OCI-LY3 (cell line): ENCODE measurements at regions not wholly inside any gene's neighbourhood (a gene's known extent, or its start where the extent isn't known, plus 50 kb on each side); places are given as distances from the start of the nearest gene placed in this dataset.

ENCODE experiments used
- H2AFZ ChIP-seq: fragments of 200-600, 300-600 bp; shearing (Covaris generic); 2 replicates; pipeline ENCODE4 v1.6.0; 2014; ENCODE audit warnings: antibody characterized with exemption, low read depth, low read length
- H3K27ac ChIP-seq: fragments of 200-600, 300-600 bp; sonication (generic); 2 replicates; pipeline ENCODE4 v1.5.1; 2014; ENCODE audit warnings: mild to moderate bottlenecking, low read length, moderate library complexity, mixed read lengths
- H3K27me3 ChIP-seq: fragments of 200-600, 300-600 bp; sonication (generic); 2 replicates; pipeline ENCODE4 v1.6.1; 2014; ENCODE audit warnings: low read depth, low read length, mixed read lengths
- H3K36me3 ChIP-seq: fragments of 200-600, 300-600 bp; sonication (generic); replicated peaks from 2 replicates; pipeline ENCODE3; 2014; ENCODE audit warnings: low read depth, low read length, mixed read lengths
- H3K4me1 ChIP-seq: fragments of 300-600, 200-600 bp; sonication (generic); 2 replicates; pipeline ENCODE4 v1.6.1; 2014; ENCODE audit warnings: low read length, mixed read lengths
- H3K4me2 ChIP-seq: fragments of 200-600, 300-600 bp; sonication (generic); 2 replicates; pipeline ENCODE4 v1.6.1; 2014; ENCODE audit warnings: low read length, mixed read lengths
- H3K4me3 ChIP-seq: fragments of 300-600, 200-600 bp; sonication (generic); 2 replicates; pipeline ENCODE4 v1.5.1; 2014; ENCODE audit warnings: antibody characterized with exemption, mild to moderate bottlenecking, low read length, moderate library complexity
- H3K79me2 ChIP-seq: fragments of 300-600, 200-600 bp; shearing (Covaris generic); 2 replicates; pipeline ENCODE4 v1.6.1; 2014; ENCODE audit warnings: mild to moderate bottlenecking, low read length, mixed read lengths
- H3K9ac ChIP-seq: fragments of 300-600, 200-600 bp; shearing (Covaris generic); 2 replicates; pipeline ENCODE4 v1.6.0; 2014; ENCODE audit warnings: mild to moderate bottlenecking, low read length, moderate library complexity
- H3K9me3 ChIP-seq: fragments of 200-600, 300-600 bp; shearing (Covaris generic); 2 replicates; pipeline ENCODE4 v1.6.1; 2014; ENCODE audit warnings: low read length, mixed read lengths; ENCODE audit not compliant: insufficient read depth
- H4K20me1 ChIP-seq: fragments of 200-600, 300-600 bp; sonication (generic); 2 replicates; pipeline ENCODE4 v1.6.1; 2016; ENCODE audit warnings: low read length, mixed read lengths; ENCODE audit not compliant: insufficient read depth
- EZH2phosphoT487 ChIP-seq: fragments of 200-600 bp; shearing (Covaris generic); IDR thresholded peaks from 2 replicates; pipeline ENCODE4 v1.6.1; 2018; ENCODE audit warnings: antibody characterized with exemption, mixed run types, low read depth
- TF ChIP-seq, protein P1 (sequence below): fragments of 200-600, 300-600 bp; sonication (generic); IDR thresholded peaks from 2 replicates; pipeline ENCODE4 v1.5.1; 2014; ENCODE audit warnings: antibody characterized with exemption, low read length, low read depth

DNA sequence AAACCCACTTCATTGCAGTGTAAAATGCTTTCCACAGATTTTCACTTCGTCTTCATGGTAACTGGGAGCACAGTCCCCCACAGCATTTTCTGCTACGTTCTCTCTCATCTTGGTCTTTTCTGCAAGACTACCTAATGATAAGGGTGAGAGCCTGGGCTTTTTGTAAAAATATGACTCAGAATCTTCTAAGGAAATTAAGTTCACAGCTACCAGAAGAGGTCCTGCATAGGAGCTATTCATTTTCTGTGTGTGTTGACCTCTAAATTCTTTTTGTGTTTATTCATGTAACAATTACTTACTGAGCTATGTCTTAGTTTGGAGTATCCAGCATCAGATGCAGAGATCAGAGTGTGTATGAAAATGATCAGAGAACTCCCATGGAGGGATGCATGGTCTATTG lies 192.2 kb downstream of the CPEB2 start:
- no peaks in the 10 kb centered on the region for H3K9me3 ChIP-seq
- H3K36me3 ChIP-seq = no peaks in the 10 kb centered on the region
- no peak overlapping the region for H3K4me2 ChIP-seq
- no peak overlapping the region for H3K27ac ChIP-seq
- TF ChIP-seq, protein P1, sequence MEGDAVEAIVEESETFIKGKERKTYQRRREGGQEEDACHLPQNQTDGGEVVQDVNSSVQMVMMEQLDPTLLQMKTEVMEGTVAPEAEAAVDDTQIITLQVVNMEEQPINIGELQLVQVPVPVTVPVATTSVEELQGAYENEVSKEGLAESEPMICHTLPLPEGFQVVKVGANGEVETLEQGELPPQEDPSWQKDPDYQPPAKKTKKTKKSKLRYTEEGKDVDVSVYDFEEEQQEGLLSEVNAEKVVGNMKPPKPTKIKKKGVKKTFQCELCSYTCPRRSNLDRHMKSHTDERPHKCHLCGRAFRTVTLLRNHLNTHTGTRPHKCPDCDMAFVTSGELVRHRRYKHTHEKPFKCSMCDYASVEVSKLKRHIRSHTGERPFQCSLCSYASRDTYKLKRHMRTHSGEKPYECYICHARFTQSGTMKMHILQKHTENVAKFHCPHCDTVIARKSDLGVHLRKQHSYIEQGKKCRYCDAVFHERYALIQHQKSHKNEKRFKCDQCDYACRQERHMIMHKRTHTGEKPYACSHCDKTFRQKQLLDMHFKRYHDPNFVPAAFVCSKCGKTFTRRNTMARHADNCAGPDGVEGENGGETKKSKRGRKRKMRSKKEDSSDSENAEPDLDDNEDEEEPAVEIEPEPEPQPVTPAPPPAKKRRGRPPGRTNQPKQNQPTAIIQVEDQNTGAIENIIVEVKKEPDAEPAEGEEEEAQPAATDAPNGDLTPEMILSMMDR = no peak
- no peaks in the 10 kb centered on the region for H3K4me1 ChIP-seq
- H3K4me3 ChIP-seq = no peak overlapping the region
- H2AFZ ChIP-seq = no peak overlapping the region
- no peaks in the 10 kb centered on the region for H4K20me1 ChIP-seq
- no peaks in the 10 kb centered on the region for H3K79me2 ChIP-seq
- H3K9ac ChIP-seq = no peak overlapping the region
- H3K27me3 ChIP-seq = no peaks in the 10 kb centered on the region; the same call in 1 of the 2 replicates

DNA sequence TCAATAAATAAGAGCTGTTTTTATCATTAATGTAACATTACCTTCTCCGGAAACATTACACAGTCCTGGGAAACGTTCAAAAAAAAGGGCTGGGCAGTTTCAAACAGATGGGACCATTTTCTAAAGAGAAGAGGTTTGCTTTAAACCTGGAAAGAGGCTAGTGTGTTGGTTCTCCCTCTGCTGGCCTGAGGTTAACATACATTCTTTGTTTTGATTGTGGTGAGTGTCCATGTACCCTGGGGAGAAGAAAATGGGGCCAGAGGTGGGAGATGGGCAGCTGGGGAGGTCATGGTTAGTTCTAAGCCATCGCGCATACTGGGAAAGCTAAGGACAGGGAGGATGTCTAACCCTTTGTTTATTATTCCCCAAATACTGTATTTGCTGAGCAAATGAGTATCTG lies 194.7 kb downstream of the CPEB2 start:
- H3K27me3 ChIP-seq = no peaks in the 10 kb centered on the region; the same call in 1 of the 2 replicates
- H4K20me1 ChIP-seq = no peaks in the 10 kb centered on the region
- no peak overlapping the region for H3K4me3 ChIP-seq
- H3K9me3 ChIP-seq = no peaks in the 10 kb centered on the region
- TF ChIP-seq EZH2phosphoT487 = no peak
- TF ChIP-seq, protein P1 = peak; percentile 14; the same call in 1 of the 2 replicates
- H3K4me1 ChIP-seq = no peaks in the 10 kb centered on the region
- H3K79me2 ChIP-seq = no peaks in the 10 kb centered on the region
- no peak overlapping the region for H3K4me2 ChIP-seq
- no peak overlapping the region for H3K27ac ChIP-seq
- no peaks in the 10 kb centered on the region for H3K36me3 ChIP-seq
- no peak overlapping the region for H2AFZ ChIP-seq
- H3K9ac ChIP-seq = no peak overlapping the region

DNA sequence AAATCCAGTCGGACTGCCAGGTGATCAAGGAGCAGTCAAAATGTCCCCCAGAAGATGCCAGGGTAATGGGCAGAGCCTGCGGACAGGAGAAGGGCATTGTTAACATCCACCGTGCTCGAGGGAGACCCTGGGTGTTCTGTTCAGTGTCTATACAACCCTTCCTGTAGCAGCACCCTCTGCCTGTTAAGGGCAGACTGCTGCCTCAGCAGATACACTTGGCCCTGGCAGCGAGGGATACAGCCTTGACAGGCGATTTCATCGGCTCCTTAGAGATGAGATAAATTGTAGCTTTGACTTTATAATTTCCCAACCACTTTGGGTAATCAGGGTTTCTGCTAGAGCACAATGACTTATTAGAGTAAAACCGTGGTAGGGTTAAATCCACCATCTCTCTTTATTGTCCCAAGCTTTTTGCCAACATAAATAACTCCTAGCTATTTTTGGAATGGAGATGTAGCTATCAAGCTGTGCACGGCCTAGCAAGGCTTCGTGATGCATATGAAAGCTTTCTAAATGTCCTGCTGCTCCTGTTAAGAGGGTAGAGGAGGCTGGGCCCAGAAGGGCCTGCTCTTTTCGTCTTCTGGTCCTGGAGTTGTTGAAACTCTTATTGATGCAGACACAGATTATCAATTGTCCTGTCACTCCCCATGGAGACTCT lies 195.9 kb downstream of the CPEB2 start:
- no peak overlapping the region for H3K4me2 ChIP-seq
- no peak overlapping the region for H3K9ac ChIP-seq
- no peaks in the 10 kb centered on the region for H3K36me3 ChIP-seq
- H3K27me3 ChIP-seq = no peaks in the 10 kb centered on the region; the same call in 1 of the 2 replicates
- H4K20me1 ChIP-seq = no peaks in the 10 kb centered on the region
- H3K79me2 ChIP-seq = no peaks in the 10 kb centered on the region
- no peak overlapping the region for H3K4me3 ChIP-seq
- TF ChIP-seq, protein P1 = no peak
- no peak for TF ChIP-seq EZH2phosphoT487
- no peaks in the 10 kb centered on the region for H3K4me1 ChIP-seq
- H3K9me3 ChIP-seq = no peaks in the 10 kb centered on the region
- H2AFZ ChIP-seq = no peak overlapping the region
- no peak overlapping the region for H3K27ac ChIP-seq

DNA sequence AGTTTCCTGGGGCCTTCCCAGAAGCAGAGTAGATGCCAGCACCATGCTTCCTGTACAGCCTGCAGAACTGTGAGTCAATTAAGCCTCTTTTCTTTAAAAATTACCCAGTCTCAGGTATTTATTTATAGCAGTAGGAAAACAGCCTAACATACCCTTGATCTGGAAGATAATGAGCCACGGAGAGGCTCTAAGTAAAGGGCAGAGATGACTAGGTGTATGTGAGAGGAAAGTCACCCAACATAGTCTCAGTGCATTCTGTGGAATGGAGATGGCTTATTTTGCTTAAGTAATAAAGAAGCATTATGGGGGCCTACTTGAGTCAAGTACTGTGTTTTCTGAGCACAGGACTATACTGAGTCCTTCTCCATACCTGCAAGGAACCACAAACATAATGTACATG lies 199.5 kb downstream of the CPEB2 start:
- no peak overlapping the region for H3K4me2 ChIP-seq
- no peaks in the 10 kb centered on the region for H3K9me3 ChIP-seq
- H2AFZ ChIP-seq = no peak overlapping the region
- no peaks in the 10 kb centered on the region for H4K20me1 ChIP-seq
- no peaks in the 10 kb centered on the region for H3K36me3 ChIP-seq
- TF ChIP-seq, protein P1 = no peak
- no peak for TF ChIP-seq EZH2phosphoT487
- no peaks in the 10 kb centered on the region for H3K27me3 ChIP-seq
- H3K4me1 ChIP-seq = no peaks in the 10 kb centered on the region
- H3K9ac ChIP-seq = no peak overlapping the region
- no peaks in the 10 kb centered on the region for H3K79me2 ChIP-seq
- H3K27ac ChIP-seq = no peak overlapping the region
- H3K4me3 ChIP-seq = no peak overlapping the region
